ENCODE measurements at regions not wholly inside any gene's neighbourhood (a gene's known extent, or its start where the extent isn't known, plus 50 kb on each side); places are given as distances from the start of the nearest gene placed in this dataset.

- TF ChIP-seq, protein P1, sequence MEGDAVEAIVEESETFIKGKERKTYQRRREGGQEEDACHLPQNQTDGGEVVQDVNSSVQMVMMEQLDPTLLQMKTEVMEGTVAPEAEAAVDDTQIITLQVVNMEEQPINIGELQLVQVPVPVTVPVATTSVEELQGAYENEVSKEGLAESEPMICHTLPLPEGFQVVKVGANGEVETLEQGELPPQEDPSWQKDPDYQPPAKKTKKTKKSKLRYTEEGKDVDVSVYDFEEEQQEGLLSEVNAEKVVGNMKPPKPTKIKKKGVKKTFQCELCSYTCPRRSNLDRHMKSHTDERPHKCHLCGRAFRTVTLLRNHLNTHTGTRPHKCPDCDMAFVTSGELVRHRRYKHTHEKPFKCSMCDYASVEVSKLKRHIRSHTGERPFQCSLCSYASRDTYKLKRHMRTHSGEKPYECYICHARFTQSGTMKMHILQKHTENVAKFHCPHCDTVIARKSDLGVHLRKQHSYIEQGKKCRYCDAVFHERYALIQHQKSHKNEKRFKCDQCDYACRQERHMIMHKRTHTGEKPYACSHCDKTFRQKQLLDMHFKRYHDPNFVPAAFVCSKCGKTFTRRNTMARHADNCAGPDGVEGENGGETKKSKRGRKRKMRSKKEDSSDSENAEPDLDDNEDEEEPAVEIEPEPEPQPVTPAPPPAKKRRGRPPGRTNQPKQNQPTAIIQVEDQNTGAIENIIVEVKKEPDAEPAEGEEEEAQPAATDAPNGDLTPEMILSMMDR (conservative IDR thresholded peaks at IDR 0.05; ENCODE audit: low read length) = no peak
- no peak for DNase-seq (ENCODE audit: low read depth)
- no peak overlapping the region for H3K4me3 ChIP-seq (ENCODE audit: low read length)
These were observed 504.0 kb upstream of the SPTLC3 start for GRCh38 chr20:12504779-12505178.

DNA sequence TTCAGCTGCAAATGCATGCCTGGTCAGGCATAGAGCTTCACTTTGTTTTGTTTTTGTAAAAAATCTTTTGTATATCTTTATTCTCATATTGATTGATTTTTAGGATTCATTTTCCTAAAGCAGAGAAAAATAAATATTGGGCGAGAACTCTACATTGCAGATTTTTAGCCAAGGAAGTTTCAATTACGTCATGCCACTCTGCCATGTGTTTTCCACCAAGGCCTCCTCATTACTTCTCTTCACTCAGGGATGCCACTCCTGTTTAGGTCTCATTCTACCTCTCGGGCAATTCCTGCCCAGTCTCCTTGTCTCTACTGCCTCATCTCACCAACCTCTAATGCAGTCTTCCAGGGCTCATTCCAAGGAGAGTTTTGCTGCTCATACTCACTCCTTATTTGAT is 497.3 kb upstream of the SPTLC3 start:
- DNase-seq (ENCODE audit: low read depth) = no peak
- H3K4me3 ChIP-seq (ENCODE audit: low read length) = no peak overlapping the region
- TF ChIP-seq, protein P1 (conservative IDR thresholded peaks at IDR 0.05; ENCODE audit: low read length) = no peak

DNA sequence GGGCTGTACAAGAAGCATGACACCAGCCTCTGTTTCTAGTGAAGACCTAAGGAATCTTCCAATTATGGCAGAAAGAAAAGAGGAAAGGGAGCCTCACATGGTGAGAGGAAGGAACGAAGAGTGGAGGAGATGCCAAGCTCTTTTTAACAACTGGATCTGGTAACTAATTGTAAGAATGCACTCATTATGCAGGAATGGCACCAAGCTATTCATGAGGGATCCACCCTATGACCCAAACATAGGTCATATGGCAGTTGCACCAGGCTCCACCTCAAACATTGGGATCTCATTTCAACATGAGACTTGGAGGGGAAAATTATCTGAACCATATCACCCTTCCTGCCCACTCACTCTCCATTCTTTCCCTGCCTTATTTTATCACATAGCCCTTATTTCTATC is 496.0 kb upstream of the SPTLC3 start:
- no peak for DNase-seq (ENCODE audit: low read depth)
- TF ChIP-seq, protein P1 (conservative IDR thresholded peaks at IDR 0.05; ENCODE audit: low read length) = no peak

GRCh38 chr20:12528104-12528503 is 480.7 kb upstream of the SPTLC3 start:
- DNase-seq (ENCODE audit: low read depth) = no peak
- TF ChIP-seq, protein P1 (conservative IDR thresholded peaks at IDR 0.05; ENCODE audit: low read length) = no peak
- no peak overlapping the region for H3K4me3 ChIP-seq (ENCODE audit: low read length)

More for the DNA sequence above, 496.0 kb upstream of the SPTLC3 start:
- no peak overlapping the region for H3K4me3 ChIP-seq (ENCODE audit: low read length)

DNA sequence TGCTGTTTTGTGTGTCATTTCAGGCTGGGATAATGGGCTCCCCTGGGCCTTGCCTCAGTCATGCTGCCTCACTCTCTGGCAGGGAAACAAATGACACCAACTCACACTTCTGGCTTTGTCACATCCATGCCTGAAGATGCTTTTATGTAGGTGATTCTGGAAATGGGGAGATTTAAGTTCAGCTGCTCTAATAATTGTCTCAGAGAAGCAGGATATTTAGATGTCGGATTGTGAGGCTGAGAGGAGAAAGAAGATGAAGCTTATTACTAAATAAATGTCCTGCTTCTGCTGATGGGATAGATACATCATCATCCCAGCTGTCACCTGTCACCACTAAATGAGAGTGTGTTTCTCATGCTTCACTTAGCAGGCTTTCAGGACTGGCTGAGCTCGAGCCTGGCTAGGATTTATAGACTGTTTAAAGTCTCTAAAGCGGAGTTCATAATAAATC is 480.2 kb upstream of the SPTLC3 start:
- H3K4me3 ChIP-seq (ENCODE audit: low read length) = no peak overlapping the region
- no peak for DNase-seq (ENCODE audit: low read depth)
- TF ChIP-seq, protein P1 (conservative IDR thresholded peaks at IDR 0.05; ENCODE audit: low read length) = no peak

DNA sequence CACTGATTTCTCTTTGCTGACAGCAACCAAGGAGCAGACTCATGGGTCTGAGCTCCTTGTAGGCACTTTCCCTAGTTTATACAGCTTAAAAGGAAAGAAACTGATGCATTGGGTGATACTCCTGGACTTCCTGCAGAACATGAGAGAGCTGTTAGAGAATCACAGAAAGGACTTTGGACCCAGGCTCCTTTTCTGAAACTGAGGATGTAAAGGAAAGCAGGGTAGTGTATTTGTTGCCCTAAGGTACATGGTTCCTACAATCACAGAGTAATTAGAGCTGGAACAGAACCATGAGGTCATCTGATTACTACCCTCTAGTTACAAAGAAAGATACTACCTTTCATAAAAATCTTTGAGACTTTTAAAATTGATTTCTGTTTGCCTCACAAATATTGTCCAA is 477.1 kb upstream of the SPTLC3 start:
- TF ChIP-seq, protein P1 (conservative IDR thresholded peaks at IDR 0.05; ENCODE audit: low read length) = no peak
- no peak for DNase-seq (ENCODE audit: low read depth)

GRCh38 chr20:12535316-12535715 is 473.5 kb upstream of the SPTLC3 start:
- TF ChIP-seq, protein P1 (conservative IDR thresholded peaks at IDR 0.05; ENCODE audit: low read length) = no peak
- no peak overlapping the region for H3K4me3 ChIP-seq (ENCODE audit: low read length)
- no peak for DNase-seq (ENCODE audit: low read depth)

More for the DNA sequence above, 477.1 kb upstream of the SPTLC3 start:
- H3K4me3 ChIP-seq (ENCODE audit: low read length) = no peak overlapping the region
